SW480 (cell line): ENCODE measurements at regions not wholly inside any gene's neighbourhood (a gene's known extent, or its start where the extent isn't known, plus 50 kb on each side); places are given as distances from the start of the nearest gene placed in this dataset.
"Not testable (repeated sequence)": the region's sequence is repeated elsewhere in the genome, so short reads cannot be mapped to it uniquely, and the experiment has no call there.

ENCODE experiments used
- DNase-seq: peaks from one replicate; pipeline ENCODE4 v3.0.0-alpha.2; 2016; ENCODE audit warnings: low spot score

- no peak for DNase-seq
Measured at GRCh38 chr3:35144011-35144410, 495.3 kb upstream of the ARPP21 start.

- not testable (repeated sequence) for DNase-seq
Measured at GRCh38 chr3:35146256-35147035, 492.9 kb upstream of the ARPP21 start.

GRCh38 chr3:35183927-35184675, 455.2 kb upstream of the ARPP21 start:
- DNase-seq, result no peak

GRCh38 chr3:35184775-35185174, 454.6 kb upstream of the ARPP21 start:
- no peak for DNase-seq

GRCh38 chr3:35187908-35188307, 451.4 kb upstream of the ARPP21 start:
- no peak for DNase-seq

GRCh38 chr3:35194666-35195065, 444.7 kb upstream of the ARPP21 start:
- no peak for DNase-seq

- no peak for DNase-seq
Measured at GRCh38 chr3:35198857-35199256, 440.5 kb upstream of the ARPP21 start.

GRCh38 chr3:35200056-35200455, 439.3 kb upstream of the ARPP21 start:
- DNase-seq, result no peak

GRCh38 chr3:35201211-35201610, 438.1 kb upstream of the ARPP21 start:
- no peak for DNase-seq

GRCh38 chr3:35215525-35216500, 423.5 kb upstream of the ARPP21 start:
- no peak for DNase-seq

- no peak for DNase-seq
Measured at GRCh38 chr3:35216501-35217266, 422.6 kb upstream of the ARPP21 start.

GRCh38 chr3:35223632-35224394, 415.5 kb upstream of the ARPP21 start:
- DNase-seq, result no peak

GRCh38 chr3:35224565-35225295, 414.6 kb upstream of the ARPP21 start:
- DNase-seq, result no peak

GRCh38 chr3:35241236-35241635, 398.1 kb upstream of the ARPP21 start:
- DNase-seq, result no peak

GRCh38 chr3:35254917-35255316, 384.4 kb upstream of the ARPP21 start:
- no peak for DNase-seq

- no peak for DNase-seq
Measured at GRCh38 chr3:35257641-35258040, 381.7 kb upstream of the ARPP21 start.

GRCh38 chr3:35262406-35262805, 376.9 kb upstream of the ARPP21 start:
- DNase-seq, result no peak

GRCh38 chr3:35263477-35263876, 375.8 kb upstream of the ARPP21 start:
- DNase-seq, result no peak

GRCh38 chr3:35266065-35266464, 373.3 kb upstream of the ARPP21 start:
- DNase-seq, result not testable (repeated sequence)

GRCh38 chr3:35275768-35276167, 363.6 kb upstream of the ARPP21 start:
- DNase-seq, result no peak
